ENCODE measurements at regions not wholly inside any gene's neighbourhood (a gene's known extent, or its start where the extent isn't known, plus 50 kb on each side); places are given as distances from the start of the nearest gene placed in this dataset.

DNA sequence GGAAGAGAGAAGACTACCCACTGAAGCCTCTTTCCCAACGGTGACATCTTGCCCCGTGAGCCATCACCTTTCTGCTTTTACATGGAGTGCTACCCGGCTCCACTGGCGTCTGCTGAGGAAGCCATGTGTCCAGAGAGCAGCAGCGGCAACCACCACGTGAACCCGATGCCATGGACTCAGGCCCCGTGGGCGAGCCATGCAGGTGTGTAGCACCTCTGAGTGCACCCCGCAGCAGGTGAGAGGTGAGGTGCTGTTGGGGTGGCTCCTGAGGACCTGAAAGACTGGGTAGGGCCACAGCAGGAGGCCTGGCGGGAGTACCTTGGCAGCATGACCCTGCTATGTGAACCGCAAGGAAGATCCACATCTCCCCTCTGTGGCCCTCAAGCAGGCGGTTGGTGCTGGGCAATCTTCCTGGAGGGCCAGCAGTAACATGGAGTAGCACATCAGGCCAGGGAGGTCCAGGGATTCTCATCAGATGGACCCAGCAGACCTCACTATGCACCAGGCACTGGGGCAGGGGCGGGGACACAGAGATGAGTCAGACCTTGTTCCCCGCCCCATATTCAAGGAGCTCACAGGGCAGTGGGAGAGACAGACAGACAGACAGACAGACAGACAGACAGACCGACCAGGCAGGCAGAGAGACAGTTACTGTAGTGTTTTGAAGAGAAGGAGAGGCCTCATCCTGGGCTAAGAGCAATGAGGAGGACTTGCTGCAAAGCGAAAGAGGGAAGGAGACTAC is 129.6 kb downstream of the PAPOLA start:
- peak; percentile 89 for ATAC-seq

More for the DNA sequence above, 129.6 kb downstream of the PAPOLA start:
- CTCF ChIA-PET = no interaction called here
- H3K4me2 ChIP-seq (ENCODE audit: low read length) = no peak overlapping the region
- no peaks in the 10 kb centered on the region for H3K9me3 ChIP-seq (ENCODE audit: control insufficient read depth in 1 of 2, insufficient read depth in 1 of 2, low read depth in 1 of 2, low read length in 2 of 2)
- no peak overlapping the region for H3K9ac ChIP-seq (ENCODE audit: low read length)
- H3K4me1 ChIP-seq (ENCODE audit: control insufficient read depth in 1 of 2, insufficient read depth in 2 of 2, low read length in 2 of 2) = no peaks in the 10 kb centered on the region; a peak in 1 of 4 replicates
- no peaks in the 10 kb centered on the region for H3K79me2 ChIP-seq (ENCODE audit: insufficient read depth, low read length)
- peaks cover 6% of the 10 kb centered on the region; the same call in 1 of the 2 replicates for H3K27me3 ChIP-seq (ENCODE audit: insufficient read depth, low read length)
- no peak overlapping the region for H3K4me3 ChIP-seq (replicated peaks in 1 of 2; ENCODE audit: low read depth in 1 of 2, low read length in 2 of 2)
- intact Hi-C loops (cut with micrococcal nuclease) = no loop called here
- H3K27ac ChIP-seq (ENCODE audit: low read depth, low read length) = no peak overlapping the region
- DNase-seq (ENCODE audit: low read depth, low spot score) = no peak
- no peaks in the 10 kb centered on the region for H4K20me1 ChIP-seq (ENCODE audit: insufficient read depth)
- RAD21 ChIA-PET (ENCODE audit: low non-redundant PET in 1 of 2, low total read pairs in 2 of 2, uncharacterized antibody in 2 of 2, unreplicated experiment in 2 of 2) = no interaction called here
- POLR2A ChIA-PET = no interaction called here
- H3K9me2 ChIP-seq (ENCODE audit: insufficient read depth) = no peaks in the 10 kb centered on the region
- no peaks in the 10 kb centered on the region for H3K36me3 ChIP-seq (ENCODE audit: control insufficient read depth in 1 of 2, insufficient read depth in 2 of 2, low read length in 2 of 2)
- no peak for TF ChIP-seq EZH2phosphoT487 (IDR thresholded peaks at IDR 0.05; ENCODE audit: borderline replicate concordance)
- TF ChIP-seq SIN3A (IDR thresholded peaks at IDR 0.05; ENCODE audit: low read depth) = no peak
- no peak for TF ChIP-seq RAD21 (IDR thresholded peaks at IDR 0.05; ENCODE audit: low read depth)
- no peak for TF ChIP-seq ZFX (IDR thresholded peaks at IDR 0.05)
- TF ChIP-seq POLR2A (IDR thresholded peaks at IDR 0.05; ENCODE audit: borderline replicate concordance, extremely low read depth, insufficient read depth, insufficient read length) = no peak
- TF ChIP-seq JUND (IDR thresholded peaks at IDR 0.05) = no peak
- TF ChIP-seq, protein P1, sequence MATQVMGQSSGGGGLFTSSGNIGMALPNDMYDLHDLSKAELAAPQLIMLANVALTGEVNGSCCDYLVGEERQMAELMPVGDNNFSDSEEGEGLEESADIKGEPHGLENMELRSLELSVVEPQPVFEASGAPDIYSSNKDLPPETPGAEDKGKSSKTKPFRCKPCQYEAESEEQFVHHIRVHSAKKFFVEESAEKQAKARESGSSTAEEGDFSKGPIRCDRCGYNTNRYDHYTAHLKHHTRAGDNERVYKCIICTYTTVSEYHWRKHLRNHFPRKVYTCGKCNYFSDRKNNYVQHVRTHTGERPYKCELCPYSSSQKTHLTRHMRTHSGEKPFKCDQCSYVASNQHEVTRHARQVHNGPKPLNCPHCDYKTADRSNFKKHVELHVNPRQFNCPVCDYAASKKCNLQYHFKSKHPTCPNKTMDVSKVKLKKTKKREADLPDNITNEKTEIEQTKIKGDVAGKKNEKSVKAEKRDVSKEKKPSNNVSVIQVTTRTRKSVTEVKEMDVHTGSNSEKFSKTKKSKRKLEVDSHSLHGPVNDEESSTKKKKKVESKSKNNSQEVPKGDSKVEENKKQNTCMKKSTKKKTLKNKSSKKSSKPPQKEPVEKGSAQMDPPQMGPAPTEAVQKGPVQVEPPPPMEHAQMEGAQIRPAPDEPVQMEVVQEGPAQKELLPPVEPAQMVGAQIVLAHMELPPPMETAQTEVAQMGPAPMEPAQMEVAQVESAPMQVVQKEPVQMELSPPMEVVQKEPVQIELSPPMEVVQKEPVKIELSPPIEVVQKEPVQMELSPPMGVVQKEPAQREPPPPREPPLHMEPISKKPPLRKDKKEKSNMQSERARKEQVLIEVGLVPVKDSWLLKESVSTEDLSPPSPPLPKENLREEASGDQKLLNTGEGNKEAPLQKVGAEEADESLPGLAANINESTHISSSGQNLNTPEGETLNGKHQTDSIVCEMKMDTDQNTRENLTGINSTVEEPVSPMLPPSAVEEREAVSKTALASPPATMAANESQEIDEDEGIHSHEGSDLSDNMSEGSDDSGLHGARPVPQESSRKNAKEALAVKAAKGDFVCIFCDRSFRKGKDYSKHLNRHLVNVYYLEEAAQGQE (IDR thresholded peaks at IDR 0.05; ENCODE audit: low read depth) = no peak
- TF ChIP-seq TCF7L2 (IDR thresholded peaks at IDR 0.05; ENCODE audit: borderline replicate concordance, extremely low read depth, insufficient read depth, insufficient read length) = no peak
- TF ChIP-seq EZH2 (IDR thresholded peaks at IDR 0.05) = no peak
- no peak for TF ChIP-seq SRF (IDR thresholded peaks at IDR 0.05; ENCODE audit: low read depth)
- TF ChIP-seq CBX3 (IDR thresholded peaks at IDR 0.05; ENCODE audit: low read depth) = no peak
- TF ChIP-seq, protein P2, sequence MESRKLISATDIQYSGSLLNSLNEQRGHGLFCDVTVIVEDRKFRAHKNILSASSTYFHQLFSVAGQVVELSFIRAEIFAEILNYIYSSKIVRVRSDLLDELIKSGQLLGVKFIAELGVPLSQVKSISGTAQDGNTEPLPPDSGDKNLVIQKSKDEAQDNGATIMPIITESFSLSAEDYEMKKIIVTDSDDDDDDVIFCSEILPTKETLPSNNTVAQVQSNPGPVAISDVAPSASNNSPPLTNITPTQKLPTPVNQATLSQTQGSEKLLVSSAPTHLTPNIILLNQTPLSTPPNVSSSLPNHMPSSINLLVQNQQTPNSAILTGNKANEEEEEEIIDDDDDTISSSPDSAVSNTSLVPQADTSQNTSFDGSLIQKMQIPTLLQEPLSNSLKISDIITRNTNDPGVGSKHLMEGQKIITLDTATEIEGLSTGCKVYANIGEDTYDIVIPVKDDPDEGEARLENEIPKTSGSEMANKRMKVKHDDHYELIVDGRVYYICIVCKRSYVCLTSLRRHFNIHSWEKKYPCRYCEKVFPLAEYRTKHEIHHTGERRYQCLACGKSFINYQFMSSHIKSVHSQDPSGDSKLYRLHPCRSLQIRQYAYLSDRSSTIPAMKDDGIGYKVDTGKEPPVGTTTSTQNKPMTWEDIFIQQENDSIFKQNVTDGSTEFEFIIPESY (IDR thresholded peaks at IDR 0.05; ENCODE audit: extremely low read depth, insufficient replicate concordance, low read length) = no peak
- no peak for TF ChIP-seq ZNF274 (IDR thresholded peaks at IDR 0.05; ENCODE audit: low read depth, low read length)
- no peak for TF ChIP-seq SP1 (IDR thresholded peaks at IDR 0.05; ENCODE audit: low read depth)
- no peak overlapping the region for H2AFZ ChIP-seq (ENCODE audit: low read depth, low read length, poor library complexity, severe bottlenecking)
- BruUV-seq (replicated peaks) = no TSS peak
